Lung (tissue), 11 donors: ENCODE measurements at regions not wholly inside any gene's neighbourhood (a gene's known extent, or its start where the extent isn't known, plus 50 kb on each side); places are given as distances from the start of the nearest gene placed in this dataset.

Experiments
- ATAC-seq: fragments of 200-7000 bp; cut with Tn5 transposase; one replicate; pipeline ENCODE4 v1.9.1; 2020; ENCODE audit warnings: moderate number of reproducible peaks; ENCODE audit not compliant: insufficient read depth, low FRiP score
- DNase-seq, 3 donors: peaks; one replicate each; pipeline ENCODE4 v3.0.0-alpha.2; 2013 to 2017
- H3K27ac ChIP-seq, 2 donors: one replicate each; pipeline ENCODE4 v1.5.1; 2013; ENCODE audit warnings: mild to moderate bottlenecking in 2 of 2, moderate library complexity in 2 of 2, control low read depth in 1 of 2, inconsistent platforms in 1 of 2, low read depth in 1 of 2, low read length in 1 of 2
- H3K27me3 ChIP-seq, 3 donors: one replicate each; pipeline ENCODE4 v1.5.1; 2013; ENCODE audit warnings: low read length in 2 of 3; ENCODE audit not compliant: control insufficient read depth in 3 of 3, insufficient read depth in 3 of 3
- H3K36me3 ChIP-seq, 4 donors: one replicate each; pipeline ENCODE4 v1.5.1; 2013; ENCODE audit warnings: low read length in 4 of 4, mild to moderate bottlenecking in 1 of 4, moderate library complexity in 1 of 4; ENCODE audit not compliant: control insufficient read depth in 4 of 4, insufficient read depth in 4 of 4
- H3K4me1 ChIP-seq, 5 donors: one replicate each; pipeline ENCODE4 v1.5.1; 2013; ENCODE audit warnings: low read length in 5 of 5, mild to moderate bottlenecking in 2 of 5, moderate library complexity in 1 of 5; ENCODE audit not compliant: control insufficient read depth in 5 of 5, insufficient read depth in 5 of 5
- H3K4me3 ChIP-seq: one replicate; pipeline ENCODE4 v1.5.1; 2013; ENCODE audit warnings: mild to moderate bottlenecking, control low read depth, moderate library complexity
- H3K9ac ChIP-seq, 2 donors: one replicate each; pipeline ENCODE4 v1.5.1; 2013; ENCODE audit warnings: low read length in 2 of 2, control low read depth in 1 of 2; ENCODE audit not compliant: insufficient read depth in 1 of 2
- H3K9me3 ChIP-seq, 4 donors: one replicate each; pipeline ENCODE4 v1.5.1; 2013; ENCODE audit warnings: low read length in 3 of 4, mild to moderate bottlenecking in 1 of 4, moderate library complexity in 1 of 4; ENCODE audit not compliant: control insufficient read depth in 4 of 4, insufficient read depth in 3 of 4
- whole genome bisulfite sequencing, 2 donors: extraction: QIAGEN DNeasy Blood & Tissue Kit; methylation state at CpG; one replicate each; pipeline ENCODE4 v1.1.7; 2013; 5-methylcytosine and 5-hydroxymethylcytosine counted together
- TF ChIP-seq, protein P1 (sequence below): IDR thresholded peaks from 2 replicates; pipeline ENCODE4 v1.5.1; 2012; ENCODE audit warnings: mild to moderate bottlenecking; ENCODE audit errors: control extremely low read depth, extremely low read depth
- donor health status: control.
- donor health status: control.
- donor health status: Bipolar disorder and iron deficiency.
- donor health status: healthy.
- donor health status: DM: yes; HTN: yes; CAD: no.

DNA sequence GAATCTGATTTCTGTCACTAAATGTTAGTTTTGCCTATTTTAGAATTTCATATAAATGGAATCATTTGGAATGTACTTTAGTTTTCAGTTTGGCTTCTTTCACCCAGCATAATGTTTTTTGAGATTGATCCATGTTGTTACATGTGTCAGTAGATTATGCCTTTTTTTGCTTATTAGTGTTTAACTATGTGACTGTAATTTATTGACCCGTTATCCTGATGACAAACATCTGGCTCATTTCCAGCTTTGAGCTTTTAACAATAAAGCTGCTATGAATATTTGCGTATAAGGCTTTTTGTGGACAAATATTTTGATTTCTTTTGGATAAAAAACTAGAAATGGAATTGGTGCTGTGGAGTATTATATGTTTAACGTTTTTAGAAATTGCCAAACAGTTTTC lies 254.5 kb upstream of the CFAP20DC start:
- Histone ChIP-seq H3K9ac (no peak overlapping the region), H3K36me3 (no peaks in the 10 kb centered on the region), H3K4me1 (peaks cover 0 to 3% (median 0%) of the 10 kb centered on the region in 5 donors), H3K27me3 (no peaks in the 10 kb centered on the region), H3K27ac (no peak overlapping the region), H3K9me3 (no peaks in the 10 kb centered on the region), H3K4me3 (no peak overlapping the region)
- no peak for ATAC-seq
- TF ChIP-seq, protein P1, sequence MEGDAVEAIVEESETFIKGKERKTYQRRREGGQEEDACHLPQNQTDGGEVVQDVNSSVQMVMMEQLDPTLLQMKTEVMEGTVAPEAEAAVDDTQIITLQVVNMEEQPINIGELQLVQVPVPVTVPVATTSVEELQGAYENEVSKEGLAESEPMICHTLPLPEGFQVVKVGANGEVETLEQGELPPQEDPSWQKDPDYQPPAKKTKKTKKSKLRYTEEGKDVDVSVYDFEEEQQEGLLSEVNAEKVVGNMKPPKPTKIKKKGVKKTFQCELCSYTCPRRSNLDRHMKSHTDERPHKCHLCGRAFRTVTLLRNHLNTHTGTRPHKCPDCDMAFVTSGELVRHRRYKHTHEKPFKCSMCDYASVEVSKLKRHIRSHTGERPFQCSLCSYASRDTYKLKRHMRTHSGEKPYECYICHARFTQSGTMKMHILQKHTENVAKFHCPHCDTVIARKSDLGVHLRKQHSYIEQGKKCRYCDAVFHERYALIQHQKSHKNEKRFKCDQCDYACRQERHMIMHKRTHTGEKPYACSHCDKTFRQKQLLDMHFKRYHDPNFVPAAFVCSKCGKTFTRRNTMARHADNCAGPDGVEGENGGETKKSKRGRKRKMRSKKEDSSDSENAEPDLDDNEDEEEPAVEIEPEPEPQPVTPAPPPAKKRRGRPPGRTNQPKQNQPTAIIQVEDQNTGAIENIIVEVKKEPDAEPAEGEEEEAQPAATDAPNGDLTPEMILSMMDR: no peak
- peak in 1 of 3 donors; percentile 11 for DNase-seq
- WGBS, 2 donors: 65 to 73% methylated on average over 3 of the region's 3 CpGs

DNA sequence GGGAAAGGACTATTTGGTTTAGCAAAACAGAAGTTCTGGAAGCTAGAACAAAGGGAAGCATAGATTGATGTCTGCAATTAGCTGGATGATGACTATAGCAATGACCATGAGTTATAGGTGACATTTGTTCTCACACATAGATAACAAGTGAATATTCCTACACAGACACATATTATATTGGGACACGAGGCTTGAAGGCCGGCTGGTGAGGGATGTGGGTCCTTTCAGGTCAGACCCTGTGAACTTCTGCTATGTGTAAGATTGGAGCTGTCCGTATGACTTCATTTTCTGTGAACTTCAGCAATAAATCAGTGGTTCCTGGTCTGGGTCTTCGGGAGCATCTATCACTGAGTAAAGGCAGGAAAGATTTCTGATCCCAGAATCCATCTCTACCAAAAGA lies 253.6 kb upstream of the CFAP20DC start:
- Histone ChIP-seq H3K9me3 (no peaks in the 10 kb centered on the region), H3K4me3 (no peak overlapping the region), H3K27me3 (no peaks in the 10 kb centered on the region), H3K9ac (no peak overlapping the region), H3K27ac (no peak overlapping the region), H3K4me1 (peaks cover 0 to 3% (median 0%) of the 10 kb centered on the region in 5 donors), H3K36me3 (no peaks in the 10 kb centered on the region)
- DNase-seq (no peak), ATAC-seq (no peak)
- TF ChIP-seq, protein P1: no peak
- WGBS, 2 donors: 81 to 82% methylated on average over 4 of the region's 4 CpGs

DNA sequence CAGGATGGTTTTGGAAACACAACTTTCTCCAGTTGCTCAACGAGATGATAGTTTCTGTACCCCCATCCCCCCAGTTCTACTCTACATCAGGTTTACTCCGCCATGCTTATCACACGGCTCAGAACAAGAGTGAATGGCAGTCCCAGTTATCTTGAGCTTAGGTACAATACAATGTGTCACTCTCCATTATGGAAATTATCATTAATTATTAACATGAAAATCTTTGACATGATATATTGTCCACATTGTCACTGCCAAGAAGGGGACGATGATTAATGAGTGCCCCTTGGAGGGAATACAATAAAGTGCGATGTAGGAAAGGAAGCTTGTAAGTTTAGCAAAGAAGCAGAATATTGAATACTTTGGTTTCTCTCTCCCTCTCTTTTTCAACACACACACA lies 252.6 kb upstream of the CFAP20DC start:
- no peak overlapping the region for H3K4me3 ChIP-seq
- no peak for DNase-seq
- H3K4me1 ChIP-seq: peaks cover 0 to 3% (median 0%) of the 10 kb centered on the region in 5 donors
- no peaks in the 10 kb centered on the region for H3K36me3 ChIP-seq
- no peaks in the 10 kb centered on the region for H3K9me3 ChIP-seq
- H3K27ac ChIP-seq: no peak overlapping the region
- H3K9ac ChIP-seq: no peak overlapping the region
- 79 to 82% methylated on average over 5 of the region's 5 CpGs for WGBS, 2 donors
- H3K27me3 ChIP-seq: no peaks in the 10 kb centered on the region
- no peak for ATAC-seq
- TF ChIP-seq, protein P1: no peak

DNA sequence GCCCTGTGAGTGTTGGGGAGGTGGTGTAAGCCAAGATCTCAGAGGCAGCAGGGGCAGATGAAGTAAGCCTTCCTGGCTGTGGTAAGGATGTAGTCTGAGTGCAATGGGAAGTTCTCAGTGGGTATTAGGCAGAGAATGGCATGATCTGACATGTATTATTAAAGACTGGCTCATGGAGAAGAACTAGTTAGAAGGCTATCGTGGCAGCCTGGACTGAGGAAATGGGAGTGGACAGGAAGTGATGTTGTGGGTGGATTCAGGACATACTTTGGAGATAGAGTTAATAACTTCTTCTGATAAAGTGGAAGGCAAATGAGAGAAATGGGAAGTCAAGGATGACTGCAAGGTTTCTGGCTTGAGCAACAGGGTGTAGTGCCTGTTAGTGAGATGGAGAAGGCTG lies 250.9 kb upstream of the CFAP20DC start:
- no peak overlapping the region for H3K9ac ChIP-seq
- H3K9me3 ChIP-seq: peaks cover 0 to 3% (median 0%) of the 10 kb centered on the region in 4 donors
- peak; percentile 58 for ATAC-seq
- H3K27me3 ChIP-seq: no peaks in the 10 kb centered on the region
- TF ChIP-seq, protein P1: no peak
- H3K27ac ChIP-seq: no peak overlapping the region
- no peaks in the 10 kb centered on the region for H3K36me3 ChIP-seq
- no peak for DNase-seq
- H3K4me1 ChIP-seq: peaks cover 0 to 3% (median 0%) of the 10 kb centered on the region in 5 donors
- no peak overlapping the region for H3K4me3 ChIP-seq
- WGBS, 2 donors: 12 to 33% methylated on average over 1 of the region's 1 CpG
